OCI-LY3 (cell line): ENCODE measurements at regions not wholly inside any gene's neighbourhood (a gene's known extent, or its start where the extent isn't known, plus 50 kb on each side); places are given as distances from the start of the nearest gene placed in this dataset.

Source experiments
- CTCF ChIP-seq: fragments of 200-600, 300-600 bp; sonication (generic); IDR thresholded peaks from 2 replicates; pipeline ENCODE4 v1.5.1; 2014; ENCODE audit warnings: antibody characterized with exemption, low read length, low read depth
- EZH2phosphoT487 ChIP-seq: fragments of 200-600 bp; shearing (Covaris generic); IDR thresholded peaks from 2 replicates; pipeline ENCODE4 v1.6.1; 2018; ENCODE audit warnings: antibody characterized with exemption, mixed run types, low read depth

GRCh38 chr6:37092923-37093727 is 76.8 kb upstream of the PIM1 start:
- no peak for TF ChIP-seq CTCF
- no peak for TF ChIP-seq EZH2phosphoT487
